H1 (cell line): ENCODE measurements at regions not wholly inside any gene's neighbourhood (a gene's known extent, or its start where the extent isn't known, plus 50 kb on each side); places are given as distances from the start of the nearest gene placed in this dataset.

Experiments used
- CTCF ChIA-PET: fragments of 300-600 bp; sonication (Branson Sonifier 250); formaldehyde crosslinking; loops from one replicate; lab custom pipeline; 2021; ENCODE audit not compliant: partially characterized antibody; lab: Charles Lee
- POLR2A ChIA-PET: fragments of 300-600 bp; sonication (Branson Sonifier 250); formaldehyde crosslinking; loops from one replicate; lab custom pipeline; 2021; ENCODE audit warnings: inconsistent platforms; ENCODE audit not compliant: partially characterized antibody; lab: Charles Lee
- DNase-seq, 2 experiments: peaks; one replicate each; pipeline versions ENCODE4 v3.0.0 to v3.0.0-alpha.2; 2010 to 2022; ENCODE audit warnings: low spot score in 2 of 2, low read depth in 1 of 2, mixed read lengths in 1 of 2
- FAIRE-seq: peaks from 2 replicates; lab custom pipeline; 2011; peaks lifted over from hg19 to GRCh38; lab: Jason Lieb, UNC
- H2AFZ ChIP-seq: 2 replicates; pipeline ENCODE4 v1.8.1; 2012; ENCODE audit warnings: low read length, inconsistent platforms
- H2AK5ac ChIP-seq: 2 replicates; pipeline ENCODE4 v1.6.1; 2013; ENCODE audit warnings: low read depth, low read length
- H2BK120ac ChIP-seq: replicated peaks from 2 replicates; pipeline ENCODE3; 2013; ENCODE audit warnings: low read depth, low read length, inconsistent platforms
- H2BK12ac ChIP-seq: 2 replicates; pipeline ENCODE4 v1.6.1; 2013; ENCODE audit warnings: low read depth, low read length
- H2BK15ac ChIP-seq: 2 replicates; pipeline ENCODE4 v1.6.1; 2013; ENCODE audit warnings: low read length
- H2BK20ac ChIP-seq: 2 replicates; pipeline ENCODE4 v1.6.1; 2013; ENCODE audit warnings: low read length
- H2BK5ac ChIP-seq: 2 replicates; pipeline ENCODE4 v1.6.1; 2013; ENCODE audit warnings: low read depth, low read length
- H3K14ac ChIP-seq: 2 replicates; pipeline ENCODE4 v1.6.1; 2013; ENCODE audit warnings: inconsistent platforms; ENCODE audit not compliant: insufficient read length
- H3K18ac ChIP-seq: 2 replicates; pipeline ENCODE4 v1.6.1; 2013; ENCODE audit warnings: low read length; ENCODE audit errors: extremely low read depth
- H3K23ac ChIP-seq: 2 replicates; pipeline ENCODE4 v1.6.1; 2013; ENCODE audit warnings: inconsistent platforms; ENCODE audit not compliant: insufficient read length
- H3K23me2 ChIP-seq: 2 replicates; pipeline ENCODE4 v1.6.1; 2013; ENCODE audit warnings: low read depth, low read length
- H3K27ac ChIP-seq: 2 replicates; pipeline ENCODE4 v1.6.1; 2011; ENCODE audit warnings: low read depth, low read length, inconsistent platforms
- H3K27me3 ChIP-seq, 4 experiments: replicated peaks in 1 of 4; 1 replicate in 1 of 4; 2 replicates in 3 of 4; pipeline versions ENCODE4 v1.6.1 to v1.8.1; 2011 to 2013; ENCODE audit warnings: low read length in 3 of 4, mild to moderate bottlenecking in 3 of 4, inconsistent platforms in 2 of 4, mixed read lengths in 2 of 4, moderate library complexity in 1 of 4; ENCODE audit not compliant: control insufficient read depth in 3 of 4, insufficient read depth in 3 of 4; ENCODE audit errors: extremely low read depth in 1 of 4
- H3K36me3 ChIP-seq, 4 experiments: 2 replicates each; pipeline versions ENCODE4 v1.6.1 to v1.8.1; 2011 to 2013; ENCODE audit warnings: mild to moderate bottlenecking in 4 of 4, low read length in 3 of 4, moderate library complexity in 2 of 4, control low read depth in 1 of 4, inconsistent platforms in 1 of 4; ENCODE audit not compliant: insufficient read depth in 4 of 4, control insufficient read depth in 2 of 4
- H3K4ac ChIP-seq: replicated peaks from 2 replicates; pipeline ENCODE3; 2013; ENCODE audit warnings: low read length, low read depth, mixed read lengths, inconsistent platforms; ENCODE audit not compliant: insufficient read length
- H3K4me1 ChIP-seq, 4 experiments: replicated peaks in 1 of 4; 1 replicate in 1 of 4; 2 replicates in 3 of 4; pipeline versions ENCODE4 v1.6.1 to v1.8.1; 2011 to 2013; ENCODE audit warnings: low read length in 3 of 4, inconsistent platforms in 2 of 4, mixed read lengths in 1 of 4; ENCODE audit not compliant: insufficient read depth in 4 of 4, control insufficient read depth in 3 of 4
- H3K4me2 ChIP-seq, 2 experiments: 2 replicates each; pipeline versions ENCODE4 v1.6.1 to v1.8.1; 2011 to 2013; ENCODE audit warnings: low read depth in 2 of 2, low read length in 2 of 2, control low read depth in 1 of 2, inconsistent platforms in 1 of 2, mild to moderate bottlenecking in 1 of 2; ENCODE audit not compliant: insufficient read depth in 1 of 2
- H3K4me3 ChIP-seq, 4 experiments: fragments of 200-600, 300-600 bp in 1 of 4; sonication (generic), shearing (Covaris generic), sonication (Bioruptor Twin) in 1 of 4; 2 replicates each; pipeline versions ENCODE4 v1.5.1 to v1.8.1; 2011 to 2016; ENCODE audit warnings: low read length in 4 of 4, low read depth in 3 of 4, control low read depth in 2 of 4, inconsistent platforms in 2 of 4, mild to moderate bottlenecking in 2 of 4, mixed read lengths in 1 of 4, moderate library complexity in 1 of 4; ENCODE audit not compliant: insufficient read depth in 2 of 4; ENCODE audit errors: extremely low read depth in 1 of 4
- H3K56ac ChIP-seq: replicated peaks from 2 replicates; pipeline ENCODE3; 2013; ENCODE audit warnings: low read depth, mild to moderate bottlenecking, mixed read lengths, low read length, inconsistent platforms; ENCODE audit not compliant: insufficient read length
- H3K79me1 ChIP-seq: 2 replicates; pipeline ENCODE4 v1.6.1; 2013; ENCODE audit warnings: low read depth, low read length, control low read depth
- H3K79me2 ChIP-seq, 2 experiments: 2 replicates each; pipeline versions ENCODE4 v1.6.1 to v1.8.1; 2012 to 2013; ENCODE audit warnings: low read length in 2 of 2, mild to moderate bottlenecking in 2 of 2, inconsistent platforms in 1 of 2; ENCODE audit not compliant: insufficient read depth in 2 of 2, control insufficient read depth in 1 of 2
- H3K9ac ChIP-seq, 4 experiments: replicated peaks in 1 of 4; 1 replicate in 1 of 4; 2 replicates in 3 of 4; pipeline versions ENCODE4 v1.6.1 to v1.8.1; 2011 to 2013; ENCODE audit warnings: low read depth in 3 of 4, low read length in 3 of 4, control low read depth in 2 of 4, mild to moderate bottlenecking in 2 of 4, moderate library complexity in 2 of 4, inconsistent platforms in 1 of 4; ENCODE audit errors: extremely low read depth in 1 of 4
- H3K9me3 ChIP-seq, 2 experiments: 2 replicates each; pipeline versions ENCODE4 v1.6.1 to v1.8.1; 2012 to 2013; ENCODE audit warnings: mild to moderate bottlenecking in 2 of 2, moderate library complexity in 2 of 2, control low read depth in 1 of 2, inconsistent platforms in 1 of 2, low read depth in 1 of 2, low read length in 1 of 2, mixed read lengths in 1 of 2; ENCODE audit not compliant: insufficient read depth in 2 of 2
- H4K20me1 ChIP-seq, 2 experiments: replicated peaks in 1 of 2; 2 replicates each; pipeline versions ENCODE3 to v1.8.1; 2011 to 2013; ENCODE audit warnings: inconsistent platforms in 2 of 2, low read length in 2 of 2, mild to moderate bottlenecking in 1 of 2; ENCODE audit not compliant: insufficient read depth in 2 of 2, control insufficient read depth in 1 of 2
- H4K5ac ChIP-seq: 2 replicates; pipeline ENCODE4 v1.6.1; 2013; ENCODE audit warnings: low read length, low read depth, mixed read lengths, inconsistent platforms; ENCODE audit not compliant: insufficient read length
- H4K8ac ChIP-seq: 2 replicates; pipeline ENCODE4 v1.8.0; 2013; ENCODE audit warnings: mild to moderate bottlenecking, moderate library complexity, low read length, inconsistent platforms; ENCODE audit not compliant: insufficient read depth; ENCODE audit errors: extremely low read depth
- H4K91ac ChIP-seq: replicated peaks from 2 replicates; pipeline ENCODE3; 2013; ENCODE audit warnings: low read length, mixed read lengths, inconsistent platforms; ENCODE audit not compliant: insufficient read length
- BCL11A ChIP-seq, 2 experiments: IDR thresholded peaks; one replicate each; pipeline ENCODE4 v1.6.1; 2011; ENCODE audit warnings: low read depth in 2 of 2, low read length in 2 of 2, mild to moderate bottlenecking in 2 of 2
- CEBPB ChIP-seq: IDR thresholded peaks from 2 replicates; pipeline ENCODE4 v1.6.1; 2012; ENCODE audit warnings: low read depth, low read length
- EP300 ChIP-seq, 2 experiments: IDR thresholded peaks; 1 replicate in 1 of 2; 2 replicates in 1 of 2; pipeline ENCODE4 v1.6.1; 2011 to 2012; ENCODE audit warnings: low read depth in 2 of 2, low read length in 2 of 2, mild to moderate bottlenecking in 2 of 2, borderline replicate concordance in 1 of 2, inconsistent platforms in 1 of 2, moderate library complexity in 1 of 2
- GABPA ChIP-seq: IDR thresholded peaks from 2 replicates; pipeline ENCODE4 v1.6.1; 2011; ENCODE audit warnings: mild to moderate bottlenecking, low read length, moderate library complexity, borderline replicate concordance; ENCODE audit not compliant: insufficient read depth
- JUN ChIP-seq: IDR thresholded peaks from 2 replicates; pipeline ENCODE4 v1.6.1; 2011; ENCODE audit warnings: low read depth, mild to moderate bottlenecking, improper control_type of control experiment, low read length
- MAFK ChIP-seq: IDR thresholded peaks from 2 replicates; pipeline ENCODE4 v1.6.1; 2012; ENCODE audit warnings: low read depth, mild to moderate bottlenecking, improper control_type of control experiment, low read length
- RNF2 ChIP-seq: fragments of 200-900, 300-1000 bp; sonication (generic); IDR thresholded peaks from 2 replicates; pipeline ENCODE4 v1.7.1; 2016; ENCODE audit warnings: borderline replicate concordance, low read depth, mild to moderate bottlenecking, antibody characterized with exemption, low read length; ENCODE audit not compliant: poor library complexity, severe bottlenecking; ENCODE audit errors: missing control alignments
- SIN3A ChIP-seq, 2 experiments: IDR thresholded peaks in 1 of 2; conservative IDR thresholded peaks in 1 of 2; 2 replicates each; pipeline ENCODE4 v1.6.1; 2011 to 2012; ENCODE audit warnings: low read length in 2 of 2, improper control_type of control experiment in 1 of 2, low read depth in 1 of 2, mild to moderate bottlenecking in 1 of 2
- SP2 ChIP-seq: IDR thresholded peaks from 2 replicates; pipeline ENCODE4 v1.6.1; 2012; ENCODE audit warnings: mild to moderate bottlenecking, low read length, inconsistent platforms
- SP4 ChIP-seq: IDR thresholded peaks from 2 replicates; pipeline ENCODE4 v1.6.1; 2012; ENCODE audit warnings: low read length, inconsistent platforms
- SUZ12 ChIP-seq: fragments of 200-600 bp; sonication (generic); IDR thresholded peaks from 2 replicates; pipeline ENCODE4 v1.6.1; 2012; ENCODE audit warnings: mild to moderate bottlenecking, inconsistent platforms, low read length, moderate library complexity, mixed read lengths
- TAF7 ChIP-seq: optimal IDR thresholded peaks from 2 replicates; pipeline ENCODE3; 2011; ENCODE audit warnings: low read depth, mild to moderate bottlenecking, inconsistent platforms, low read length, moderate library complexity, borderline replicate concordance
- WGBS, 2 experiments: shearing (Covaris generic) in 1 of 2; methylation state at CpG; one replicate each; pipeline versions ENCODE4 v1.1.6 to v1.1.7; 2013 to 2015; ENCODE audit warnings: low lambda C conversion rate in 2 of 2, mixed read lengths in 2 of 2, inconsistent platforms in 1 of 2, low coverage in 1 of 2, missing lambda C conversion rate in 1 of 2; ENCODE audit not compliant: insufficient replicate concordance in 2 of 2, insufficient coverage in 1 of 2, insufficient read length in 1 of 2; ENCODE audit errors: extremely low coverage in 1 of 2, missing lambda C conversion rate in 1 of 2; 5-methylcytosine and 5-hydroxymethylcytosine counted together
- TF ChIP-seq, protein P1 (sequence below): IDR thresholded peaks from 2 replicates; pipeline ENCODE4 v1.6.1; 2011; ENCODE audit warnings: low read depth, mild to moderate bottlenecking, low read length; ENCODE audit not compliant: insufficient read depth
- TF ChIP-seq, protein P2 (sequence below): IDR thresholded peaks from 2 replicates; pipeline ENCODE4 v1.6.1; 2012; ENCODE audit warnings: inconsistent platforms

DNA sequence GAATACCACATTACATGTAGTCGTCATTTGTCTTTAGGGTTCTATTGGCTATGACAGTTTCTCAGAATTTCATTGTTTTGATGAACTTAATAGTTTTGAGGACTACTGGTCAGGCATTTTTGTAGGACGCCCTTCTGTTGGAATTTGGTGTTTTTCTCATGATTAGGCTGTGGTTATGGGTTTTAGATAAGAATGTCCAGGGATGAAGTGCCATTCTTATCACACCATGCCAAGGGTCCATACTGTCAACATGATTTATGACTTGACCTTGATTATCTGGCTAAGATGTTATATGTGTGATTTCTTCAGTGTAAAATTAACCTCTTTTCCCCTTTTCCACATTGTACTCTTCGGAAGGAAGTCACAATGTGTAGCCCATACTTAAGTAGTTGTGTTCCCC, 135.3 kb downstream of the DIPK2A start:
- Histone ChIP-seq H3K4me3 (no peak overlapping the region), H4K5ac (no peak overlapping the region), H4K20me1 (no peaks in the 10 kb centered on the region), H2AK5ac (no peak overlapping the region), H4K91ac (no peak overlapping the region), H3K14ac (no peak overlapping the region), H3K36me3 (no peaks in the 10 kb centered on the region), H3K27me3 (no peaks in the 10 kb centered on the region; a peak in 1 of 7 replicates), H3K4me1 (peaks cover 0 to 5% (median 2%) of the 10 kb centered on the region in 4 experiments; a peak in 2 of 7 replicates), H2BK12ac (no peak overlapping the region), H3K4me2 (no peak overlapping the region), H2AFZ (no peak overlapping the region), H3K56ac (no peak overlapping the region), H2BK120ac (no peak overlapping the region), H3K9ac (no peak overlapping the region), H3K18ac (no peak overlapping the region), H2BK5ac (no peak overlapping the region), H3K27ac (no peak overlapping the region), H3K79me2 (no peaks in the 10 kb centered on the region), H3K23ac (no peak overlapping the region), H3K79me1 (no peaks in the 10 kb centered on the region), H3K23me2 (no peaks in the 10 kb centered on the region), H3K9me3 (no peaks in the 10 kb centered on the region), H2BK20ac (no peak overlapping the region), H3K4ac (no peak overlapping the region), H4K8ac (no peak overlapping the region), H2BK15ac (no peak overlapping the region)
- DNase-seq: no peak
- no peak for FAIRE-seq
- 89% methylated on average over 3 of the region's 3 CpGs; no CpG with 5 or more reads in 1 of the 2 experiments for WGBS, 2 experiments
- CTCF ChIA-PET: no interaction called here
- POLR2A ChIA-PET: no interaction called here
- TF ChIP-seq SP2: no peak
- TF ChIP-seq SUZ12: no peak
- no peak for TF ChIP-seq EP300 (IDR thresholded peaks at IDR 0.05; ENCODE audit: borderline replicate concordance in 1 of 2, low read depth in 2 of 2, low read length in 2 of 2)
- TF ChIP-seq JUN: no peak
- TF ChIP-seq, protein P1, sequence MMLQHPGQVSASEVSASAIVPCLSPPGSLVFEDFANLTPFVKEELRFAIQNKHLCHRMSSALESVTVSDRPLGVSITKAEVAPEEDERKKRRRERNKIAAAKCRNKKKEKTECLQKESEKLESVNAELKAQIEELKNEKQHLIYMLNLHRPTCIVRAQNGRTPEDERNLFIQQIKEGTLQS: no peak
- no peak for TF ChIP-seq TAF7
- TF ChIP-seq SP4: no peak
- no peak for TF ChIP-seq CEBPB
- TF ChIP-seq, protein P2, sequence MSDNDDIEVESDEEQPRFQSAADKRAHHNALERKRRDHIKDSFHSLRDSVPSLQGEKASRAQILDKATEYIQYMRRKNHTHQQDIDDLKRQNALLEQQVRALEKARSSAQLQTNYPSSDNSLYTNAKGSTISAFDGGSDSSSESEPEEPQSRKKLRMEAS: no peak
- no peak for TF ChIP-seq BCL11A (IDR thresholded peaks at IDR 0.05; ENCODE audit: low read depth in 2 of 2, low read length in 2 of 2)
- no peak for TF ChIP-seq RNF2
- TF ChIP-seq MAFK: no peak
- TF ChIP-seq SIN3A (conservative IDR thresholded peaks at IDR 0.05 in 1 of 2, IDR thresholded peaks at IDR 0.05 in 1 of 2; ENCODE audit: low read depth in 1 of 2, low read length in 2 of 2): no peak
- TF ChIP-seq GABPA: no peak
